ENCODE measurements at regions not wholly inside any gene's neighbourhood (a gene's known extent, or its start where the extent isn't known, plus 50 kb on each side); places are given as distances from the start of the nearest gene placed in this dataset.

DNA sequence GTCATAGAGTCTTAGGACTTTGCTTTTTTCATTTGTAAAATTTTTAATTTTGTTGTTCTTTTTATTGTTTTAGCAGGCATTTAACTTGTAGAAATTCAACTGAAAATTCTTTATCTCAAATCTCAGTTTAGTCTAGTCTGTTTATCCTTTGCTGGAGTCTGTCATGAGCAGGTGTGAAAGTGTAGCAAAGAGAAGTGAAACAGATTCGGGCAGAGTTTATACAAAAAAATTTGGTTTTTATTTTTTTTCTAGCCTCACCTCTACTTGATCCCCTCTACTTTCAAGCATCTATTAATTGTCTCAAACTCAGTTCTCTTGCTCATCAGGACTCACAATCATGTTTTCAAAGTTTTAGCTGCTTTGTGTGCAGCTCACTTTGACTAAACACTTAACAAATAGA, 655.2 kb downstream of the HDGFL1 start:
- Histone ChIP-seq H3K9me1 (replicated peaks; ENCODE audit: control insufficient read depth, extremely low read depth, insufficient read depth, low read length) (no peaks in the 10 kb centered on the region), H3K4me2 (ENCODE audit: insufficient read depth, low read length) (no peak overlapping the region), H3K27ac (ENCODE audit: insufficient read depth, low read depth, low read length) (no peak overlapping the region), H4K20me1 (replicated peaks; ENCODE audit: control insufficient read depth, extremely low read depth, insufficient read depth, low read length) (no peaks in the 10 kb centered on the region), H3K9me3 (replicated peaks; ENCODE audit: control insufficient read depth, insufficient read depth, low read length) (peaks cover 2% of the 10 kb centered on the region), H3K36me3 (ENCODE audit: control insufficient read depth in 2 of 2, extremely low read depth in 1 of 2, insufficient read depth in 2 of 2, low read length in 2 of 2) (no peaks in the 10 kb centered on the region), H3K27me3 (ENCODE audit: control insufficient read depth in 2 of 2, insufficient read depth in 2 of 2, low read length in 2 of 2) (no peaks in the 10 kb centered on the region), H3K79me2 (ENCODE audit: control insufficient read depth, insufficient read depth, low read length) (no peaks in the 10 kb centered on the region), H3K4me1 (ENCODE audit: control insufficient read depth, extremely low read depth, insufficient read depth, low read length) (no peaks in the 10 kb centered on the region), H3K9ac (replicated peaks; ENCODE audit: extremely low read depth, insufficient read depth, low read length) (no peak overlapping the region), H2AFZ (ENCODE audit: low read depth, low read length) (no peak overlapping the region), H3K4me3 (replicated peaks in 1 of 3; ENCODE audit: insufficient read depth in 1 of 3, low read depth in 1 of 3, low read length in 3 of 3) (no peak overlapping the region)
- CTCF ChIA-PET, result no interaction called here
- dilution Hi-C loops (cut with MboI; ENCODE audit: extremely low pct_ligation_motif_present, low sequenced_read_pairs) (no loop called here), intact Hi-C loops (cut with micrococcal nuclease) (no loop called here)
- TF ChIP-seq, protein P1, sequence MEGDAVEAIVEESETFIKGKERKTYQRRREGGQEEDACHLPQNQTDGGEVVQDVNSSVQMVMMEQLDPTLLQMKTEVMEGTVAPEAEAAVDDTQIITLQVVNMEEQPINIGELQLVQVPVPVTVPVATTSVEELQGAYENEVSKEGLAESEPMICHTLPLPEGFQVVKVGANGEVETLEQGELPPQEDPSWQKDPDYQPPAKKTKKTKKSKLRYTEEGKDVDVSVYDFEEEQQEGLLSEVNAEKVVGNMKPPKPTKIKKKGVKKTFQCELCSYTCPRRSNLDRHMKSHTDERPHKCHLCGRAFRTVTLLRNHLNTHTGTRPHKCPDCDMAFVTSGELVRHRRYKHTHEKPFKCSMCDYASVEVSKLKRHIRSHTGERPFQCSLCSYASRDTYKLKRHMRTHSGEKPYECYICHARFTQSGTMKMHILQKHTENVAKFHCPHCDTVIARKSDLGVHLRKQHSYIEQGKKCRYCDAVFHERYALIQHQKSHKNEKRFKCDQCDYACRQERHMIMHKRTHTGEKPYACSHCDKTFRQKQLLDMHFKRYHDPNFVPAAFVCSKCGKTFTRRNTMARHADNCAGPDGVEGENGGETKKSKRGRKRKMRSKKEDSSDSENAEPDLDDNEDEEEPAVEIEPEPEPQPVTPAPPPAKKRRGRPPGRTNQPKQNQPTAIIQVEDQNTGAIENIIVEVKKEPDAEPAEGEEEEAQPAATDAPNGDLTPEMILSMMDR (IDR thresholded peaks at IDR 0.05; ENCODE audit: extremely low read depth in 1 of 2, insufficient read depth in 1 of 2, low read depth in 1 of 2, low read length in 2 of 2), result no peak
- TF ChIP-seq FOS (IDR thresholded peaks at IDR 0.05; ENCODE audit: borderline replicate concordance, insufficient read depth, low read length) (no peak), JUN (IDR thresholded peaks at IDR 0.05; ENCODE audit: borderline replicate concordance, insufficient read depth, insufficient read length, low read depth) (no peak), POLR2AphosphoS5 (IDR thresholded peaks at IDR 0.05; ENCODE audit: insufficient read depth, low read depth, low read length) (no peak), EZH2 (IDR thresholded peaks at IDR 0.05; ENCODE audit: borderline replicate concordance, low read depth, low read length, severe bottlenecking) (no peak), POLR2A (IDR thresholded peaks at IDR 0.05; ENCODE audit: low read depth, low read length) (no peak), MYC (IDR thresholded peaks at IDR 0.05; ENCODE audit: low read depth, low read length) (no peak), GATA2 (IDR thresholded peaks at IDR 0.05; ENCODE audit: insufficient read depth, insufficient read length, low read depth, low read length) (no peak)
- TF ChIP-seq, protein P2, sequence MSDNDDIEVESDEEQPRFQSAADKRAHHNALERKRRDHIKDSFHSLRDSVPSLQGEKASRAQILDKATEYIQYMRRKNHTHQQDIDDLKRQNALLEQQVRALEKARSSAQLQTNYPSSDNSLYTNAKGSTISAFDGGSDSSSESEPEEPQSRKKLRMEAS (IDR thresholded peaks at IDR 0.05; ENCODE audit: insufficient read depth, insufficient read length), result no peak
- no peak for DNase-seq (ENCODE audit: low read depth, low spot score)
- no peak for FAIRE-seq
- POLR2A ChIA-PET, result no interaction called here
- BruUV-seq (replicated peaks), result no TSS peak
